HG03457 (cell line): ENCODE measurements at regions not wholly inside any gene's neighbourhood (a gene's known extent, or its start where the extent isn't known, plus 50 kb on each side); places are given as distances from the start of the nearest gene placed in this dataset.

Source experiments
- ATAC-seq: cut with Tn5 transposase; IDR thresholded peaks from one replicate; pipeline ENCODE4 v1.9.1; 2021; ENCODE audit warnings: moderate number of reproducible peaks; ENCODE audit not compliant: unreplicated experiment

- no peak for ATAC-seq
These were observed 176.1 kb upstream of the CIBAR2 start for GRCh38 chr16:85288341-85288868.

- no peak for ATAC-seq
These were observed 176.8 kb upstream of the CIBAR2 start for GRCh38 chr16:85288869-85289660.

GRCh38 chr16:85289760-85290625 lies 177.7 kb upstream of the CIBAR2 start:
- no peak for ATAC-seq

GRCh38 chr16:85290626-85291301 lies 178.5 kb upstream of the CIBAR2 start:
- no peak for ATAC-seq

- ATAC-seq = no peak
These were observed 179.3 kb upstream of the CIBAR2 start for GRCh38 chr16:85291302-85292148.

GRCh38 chr16:85293458-85293857 lies 181.2 kb upstream of the CIBAR2 start:
- ATAC-seq = no peak

- ATAC-seq = no peak
These were observed 181.8 kb upstream of the CIBAR2 start for GRCh38 chr16:85293904-85294642.

- ATAC-seq = no peak
These were observed 182.7 kb upstream of the CIBAR2 start for GRCh38 chr16:85294810-85295508.

- ATAC-seq = no peak
These were observed 184.8 kb upstream of the CIBAR2 start for GRCh38 chr16:85296859-85297660.

GRCh38 chr16:85297881-85298280 lies 185.6 kb upstream of the CIBAR2 start:
- ATAC-seq = no peak

GRCh38 chr16:85300406-85300968 lies 188.2 kb upstream of the CIBAR2 start:
- ATAC-seq = no peak

- no peak for ATAC-seq
These were observed 189.0 kb upstream of the CIBAR2 start for GRCh38 chr16:85301231-85301630.

GRCh38 chr16:85302018-85302847 lies 190.0 kb upstream of the CIBAR2 start:
- no peak for ATAC-seq

- no peak for ATAC-seq
These were observed 190.6 kb upstream of the CIBAR2 start for GRCh38 chr16:85302848-85303353.

GRCh38 chr16:85303354-85303883 lies 191.1 kb upstream of the CIBAR2 start:
- ATAC-seq = no peak

GRCh38 chr16:85304337-85304736 lies 192.1 kb upstream of the CIBAR2 start:
- no peak for ATAC-seq
